GM23338 (cell line): ENCODE measurements at regions not wholly inside any gene's neighbourhood (a gene's known extent, or its start where the extent isn't known, plus 50 kb on each side); places are given as distances from the start of the nearest gene placed in this dataset.

Experiments
- ATAC-seq: fragments of 200-7000 bp; cut with Tn5 transposase; 3 replicates; pipeline ENCODE4 v1.9.1; 2020
- DNase-seq: peaks from one replicate; pipeline ENCODE4 v3.0.0-alpha.2; 2015; ENCODE audit warnings: low spot score
- H2AFZ ChIP-seq: fragments of 200-600 bp; sonication (generic); 2 replicates; pipeline ENCODE4 v1.8.0; 2016; ENCODE audit warnings: antibody characterized with exemption, mild to moderate bottlenecking, moderate library complexity
- H3F3A ChIP-seq: fragments of 200-600 bp; sonication (generic); replicated peaks from 2 replicates; pipeline ENCODE4 v1.8.0; 2017; ENCODE audit warnings: antibody characterized with exemption, mixed run types, low read depth
- H3K27ac ChIP-seq: fragments of 200-600 bp; sonication (generic); 2 replicates; pipeline ENCODE4 v1.6.1; 2016; ENCODE audit warnings: low read depth
- H3K27me3 ChIP-seq: fragments of 200-600 bp; sonication (generic); 2 replicates; pipeline ENCODE4 v1.8.0; 2016; ENCODE audit warnings: mild to moderate bottlenecking, mixed run types, moderate library complexity; ENCODE audit not compliant: insufficient read depth
- H3K36me3 ChIP-seq: fragments of 200-600 bp; sonication (generic); 2 replicates; pipeline ENCODE4 v1.8.0; 2016; ENCODE audit warnings: mild to moderate bottlenecking; ENCODE audit not compliant: insufficient read depth
- H3K4me1 ChIP-seq: fragments of 200-600 bp; sonication (generic); 2 replicates; pipeline ENCODE4 v1.8.0; 2016; ENCODE audit warnings: mild to moderate bottlenecking, moderate library complexity; ENCODE audit not compliant: insufficient read depth
- H3K4me2 ChIP-seq: fragments of 200-600 bp; sonication (generic); 2 replicates; pipeline ENCODE4 v1.7.1; 2017; ENCODE audit warnings: mixed run types
- H3K4me3 ChIP-seq: fragments of 200-600 bp; sonication (generic); 2 replicates; pipeline ENCODE4 v1.6.1; 2016; ENCODE audit warnings: mixed run types
- H3K79me2 ChIP-seq: fragments of 200-600 bp; sonication (generic); replicated peaks from 2 replicates; pipeline ENCODE4 v1.8.0; 2017; ENCODE audit warnings: mild to moderate bottlenecking; ENCODE audit not compliant: insufficient read depth
- H3K9me2 ChIP-seq: fragments of 200-600 bp; sonication (generic); 2 replicates; pipeline ENCODE4 v1.8.0; 2017; ENCODE audit not compliant: insufficient read depth
- H4K20me1 ChIP-seq: fragments of 200-600 bp; sonication (generic); replicated peaks from 2 replicates; pipeline ENCODE4 v1.8.0; 2017; ENCODE audit warnings: mild to moderate bottlenecking; ENCODE audit not compliant: insufficient read depth
- H3K27ac Mint-ChIP-seq: 2 replicates; pipeline ENCODE4 v1.8.0; 2020; ENCODE audit warnings: inconsistent platforms, mild to moderate bottlenecking, moderate library complexity, mixed read lengths
- H3K27me3 Mint-ChIP-seq: 3 replicates; pipeline ENCODE4 v1.8.0; 2022; ENCODE audit warnings: low read depth, mild to moderate bottlenecking, moderate library complexity, mixed read lengths, inconsistent platforms; ENCODE audit not compliant: insufficient read depth, poor library complexity
- H3K36me3 Mint-ChIP-seq: 3 replicates; pipeline ENCODE4 v1.8.0; 2021; ENCODE audit warnings: low read depth, mild to moderate bottlenecking, inconsistent platforms, moderate library complexity, mixed read lengths
- H3K4me1 Mint-ChIP-seq: 3 replicates; pipeline ENCODE4 v1.8.0; 2020; ENCODE audit warnings: mild to moderate bottlenecking, inconsistent platforms, mixed read lengths
- H3K4me3 Mint-ChIP-seq: 3 replicates; pipeline ENCODE4 v1.8.0; 2021; ENCODE audit warnings: moderate library complexity, mild to moderate bottlenecking, inconsistent platforms, mixed read lengths
- H3K9me3 Mint-ChIP-seq: 3 replicates; pipeline ENCODE4 v1.8.0; 2020; ENCODE audit warnings: moderate library complexity, mild to moderate bottlenecking, inconsistent platforms, mixed read lengths
- CTCF ChIP-seq, 2 experiments: fragments of 200-600 bp in 1 of 2; sonication (generic) in 1 of 2; conservative IDR thresholded peaks; 2 replicates each; pipeline versions ENCODE4 v1.5.1 to v1.6.1; 2016 to 2017; ENCODE audit warnings: antibody characterized with exemption in 2 of 2, low read depth in 2 of 2, mild to moderate bottlenecking in 2 of 2, moderate library complexity in 1 of 2
- ETS1 ChIP-seq: IDR thresholded peaks from 2 replicates; pipeline ENCODE4 v1.6.1; 2016; ENCODE audit warnings: antibody characterized with exemption
- JUNB ChIP-seq: IDR thresholded peaks from one replicate; pipeline ENCODE4 v1.6.1; 2016; ENCODE audit warnings: antibody characterized with exemption; ENCODE audit not compliant: unreplicated experiment
- NANOG ChIP-seq: IDR thresholded peaks from 2 replicates; pipeline ENCODE4 v1.6.1; 2016; ENCODE audit warnings: antibody characterized with exemption, borderline replicate concordance
- POLR2AphosphoS5 ChIP-seq: IDR thresholded peaks from 2 replicates; pipeline ENCODE4 v1.6.1; 2016; ENCODE audit warnings: antibody characterized with exemption, low read depth
- REST ChIP-seq: IDR thresholded peaks from one replicate; pipeline ENCODE4 v1.6.1; 2018; ENCODE audit warnings: antibody characterized with exemption; ENCODE audit not compliant: unreplicated experiment
- STAT1 ChIP-seq: IDR thresholded peaks from one replicate; pipeline ENCODE4 v1.6.1; 2016; ENCODE audit warnings: antibody characterized with exemption; ENCODE audit not compliant: unreplicated experiment
- ZNF331 ChIP-seq: fragments of 250-450 bp; sonication (Bioruptor Pico); IDR thresholded peaks from 2 replicates; pipeline ENCODE4 v1.5.0; 2020; ENCODE audit warnings: low read depth, mild to moderate bottlenecking, moderate library complexity
- ZNF462 ChIP-seq: fragments of 250-450 bp; sonication (Bioruptor Pico); IDR thresholded peaks from 2 replicates; pipeline ENCODE4 v1.5.0; 2020; ENCODE audit warnings: mild to moderate bottlenecking, moderate library complexity

DNA sequence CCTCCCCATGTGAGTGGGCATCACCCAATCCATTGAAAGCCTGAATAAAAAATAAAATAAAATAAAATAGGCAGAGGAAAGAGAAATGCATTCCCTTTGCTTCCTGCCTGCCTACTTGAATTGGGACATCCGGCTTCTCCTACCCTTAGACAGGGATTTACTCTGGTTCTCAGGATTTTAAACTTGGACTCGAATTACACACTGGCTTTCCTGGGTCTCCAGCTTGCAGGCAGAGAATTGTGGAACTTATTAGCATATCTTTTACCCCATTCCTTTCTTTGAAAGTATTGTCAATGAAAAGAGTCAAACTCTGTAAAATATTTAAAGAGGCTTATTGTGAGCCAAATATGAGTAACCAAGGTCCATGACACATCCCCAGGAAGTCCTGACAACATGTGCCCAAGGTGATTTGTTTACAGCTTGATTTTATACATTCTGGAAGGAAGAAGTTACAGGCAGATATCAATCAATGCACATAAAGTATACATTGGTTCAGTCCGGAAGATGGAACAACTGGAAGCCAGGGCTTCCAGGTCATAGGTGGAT, 78.4 kb upstream of the CCDC90B start:
- no peaks in the 10 kb centered on the region for H3F3A ChIP-seq
- Mint-ChIP-seq H3K27ac (peak overlapping the region; percentile 70; the same call in 1 of the 2 replicates), H3K36me3 (peaks cover 38% of the 10 kb centered on the region), H3K4me3 (no peak overlapping the region), H3K9me3 (peaks cover 43% of the 10 kb centered on the region), H3K4me1 (peaks cover 31% of the 10 kb centered on the region), H3K27me3 (peaks cover 7% of the 10 kb centered on the region)
- no peak overlapping the region for H3K4me3 ChIP-seq
- no peaks in the 10 kb centered on the region for H3K27me3 ChIP-seq
- ATAC-seq (peak; percentile 49), DNase-seq (peak; percentile 45)
- TF ChIP-seq STAT1 = no peak
- TF ChIP-seq ZNF331 = no peak
- 0 out of 2 replicates have a peak, but pooled peaks have one; percentile 3 for TF ChIP-seq NANOG
- H2AFZ ChIP-seq = no peak overlapping the region
- H3K79me2 ChIP-seq = no peaks in the 10 kb centered on the region
- H4K20me1 ChIP-seq = no peaks in the 10 kb centered on the region
- H3K4me1 ChIP-seq = peaks cover 33% of the 10 kb centered on the region
- H3K27ac ChIP-seq = peak overlapping the region; percentile 71
- no peaks in the 10 kb centered on the region for H3K9me2 ChIP-seq
- H3K4me2 ChIP-seq = peak overlapping the region; percentile 59; the same call in 1 of the 2 replicates
- H3K36me3 ChIP-seq = peaks cover 27% of the 10 kb centered on the region; the same call in 1 of the 2 replicates

DNA sequence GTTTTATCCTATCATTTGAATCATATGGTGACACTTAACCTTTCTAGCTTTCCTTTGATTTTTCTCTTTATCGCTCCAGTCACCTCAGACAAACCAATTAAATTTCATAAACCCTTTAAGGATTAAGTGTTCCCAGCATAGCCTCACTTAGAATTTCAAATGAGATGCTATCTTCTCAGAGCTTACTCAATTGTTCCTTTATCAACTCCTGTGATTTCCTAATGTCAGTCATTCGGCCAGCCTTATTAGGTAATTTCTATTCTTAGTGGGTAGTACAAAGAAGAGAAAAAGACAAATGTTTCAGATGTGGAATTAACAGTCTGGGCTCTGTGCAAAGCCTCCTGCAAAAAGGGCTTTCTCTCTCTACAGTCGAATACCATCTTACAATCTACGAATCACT, 77.1 kb upstream of the CCDC90B start:
- Histone ChIP-seq H3K4me1 (peaks cover 33% of the 10 kb centered on the region), H3K79me2 (no peaks in the 10 kb centered on the region), H3K4me3 (no peak overlapping the region), H3F3A (no peaks in the 10 kb centered on the region), H2AFZ (no peak overlapping the region), H4K20me1 (no peaks in the 10 kb centered on the region), H3K27me3 (no peaks in the 10 kb centered on the region), H3K9me2 (no peaks in the 10 kb centered on the region), H3K36me3 (peaks cover 19% of the 10 kb centered on the region; the same call in 1 of the 2 replicates), H3K4me2 (peak overlapping the region; percentile 59), H3K27ac (peak overlapping the region; percentile 71; the same call in 1 of the 2 replicates)
- no peak for ATAC-seq
- peaks cover 8% of the 10 kb centered on the region for H3K27me3 Mint-ChIP-seq
- H3K4me1 Mint-ChIP-seq = peaks cover 31% of the 10 kb centered on the region
- H3K9me3 Mint-ChIP-seq = peaks cover 31% of the 10 kb centered on the region
- H3K4me3 Mint-ChIP-seq = no peak overlapping the region
- peak overlapping the region; percentile 15; the same call in 1 of the 2 replicates for H3K27ac Mint-ChIP-seq
- H3K36me3 Mint-ChIP-seq = peaks cover 26% of the 10 kb centered on the region
- no peak for DNase-seq
- no peak for TF ChIP-seq POLR2AphosphoS5
- TF ChIP-seq CTCF (conservative IDR thresholded peaks at IDR 0.05; ENCODE audit: low read depth in 2 of 2) = no peak
- TF ChIP-seq NANOG = no peak
- no peak for TF ChIP-seq ZNF462 (CRISPR knock-in tag)
- TF ChIP-seq JUNB = no peak
- no peak for TF ChIP-seq ETS1
- TF ChIP-seq REST = no peak
